HL-60 (cell line): ENCODE measurements at regions not wholly inside any gene's neighbourhood (a gene's known extent, or its start where the extent isn't known, plus 50 kb on each side); places are given as distances from the start of the nearest gene placed in this dataset.

Source experiments
- CTCF ChIP-seq: IDR thresholded peaks from one replicate; pipeline ENCODE4 v1.5.1; 2011; ENCODE audit warnings: low read length, control low read depth, inconsistent platforms; ENCODE audit not compliant: insufficient read depth
- GABPA ChIP-seq: IDR thresholded peaks from 2 replicates; pipeline ENCODE4 v1.6.1; 2012; ENCODE audit warnings: low read depth
- POLR2AphosphoS5 ChIP-seq: IDR thresholded peaks from 2 replicates; pipeline ENCODE4 v1.6.1; 2012; ENCODE audit warnings: low read depth

GRCh38 chr5:74187757-74188156 is 452.8 kb downstream of the ENC1 start:
- no peak for TF ChIP-seq CTCF
- no peak for TF ChIP-seq POLR2AphosphoS5
- TF ChIP-seq GABPA = no peak
